ENCODE measurements at regions not wholly inside any gene's neighbourhood (a gene's known extent, or its start where the extent isn't known, plus 50 kb on each side); places are given as distances from the start of the nearest gene placed in this dataset.

DNA sequence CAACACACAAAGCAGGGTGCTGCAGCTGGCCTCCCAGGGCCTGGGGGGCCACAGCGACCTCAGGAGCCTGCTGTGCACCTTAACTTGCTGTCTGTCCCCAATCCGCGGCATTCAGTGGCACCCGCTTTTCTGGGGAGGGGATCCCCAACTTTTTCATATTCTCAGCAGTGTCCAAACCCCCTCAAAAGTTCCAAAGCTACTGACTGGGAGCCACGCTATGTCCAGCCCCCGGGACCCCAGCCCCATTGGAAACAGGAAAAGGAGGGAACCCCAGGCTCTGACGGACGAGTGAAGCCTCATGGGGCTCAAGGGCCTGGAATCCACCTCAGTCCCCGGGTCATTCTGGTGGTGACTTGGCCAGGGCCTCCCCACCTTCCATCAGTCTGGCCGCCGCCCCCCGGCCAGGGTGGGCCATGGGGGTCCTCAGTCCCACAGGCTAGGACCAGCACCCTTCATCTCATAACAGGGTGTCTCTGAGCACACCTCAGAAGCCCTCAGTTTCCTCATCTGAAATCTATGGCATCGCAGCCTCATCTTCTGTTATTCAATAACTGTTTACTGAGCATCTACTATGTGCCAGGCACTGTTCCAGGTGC, 127.3 kb downstream of the NCOR2 start:
- TF ChIP-seq, protein P1, sequence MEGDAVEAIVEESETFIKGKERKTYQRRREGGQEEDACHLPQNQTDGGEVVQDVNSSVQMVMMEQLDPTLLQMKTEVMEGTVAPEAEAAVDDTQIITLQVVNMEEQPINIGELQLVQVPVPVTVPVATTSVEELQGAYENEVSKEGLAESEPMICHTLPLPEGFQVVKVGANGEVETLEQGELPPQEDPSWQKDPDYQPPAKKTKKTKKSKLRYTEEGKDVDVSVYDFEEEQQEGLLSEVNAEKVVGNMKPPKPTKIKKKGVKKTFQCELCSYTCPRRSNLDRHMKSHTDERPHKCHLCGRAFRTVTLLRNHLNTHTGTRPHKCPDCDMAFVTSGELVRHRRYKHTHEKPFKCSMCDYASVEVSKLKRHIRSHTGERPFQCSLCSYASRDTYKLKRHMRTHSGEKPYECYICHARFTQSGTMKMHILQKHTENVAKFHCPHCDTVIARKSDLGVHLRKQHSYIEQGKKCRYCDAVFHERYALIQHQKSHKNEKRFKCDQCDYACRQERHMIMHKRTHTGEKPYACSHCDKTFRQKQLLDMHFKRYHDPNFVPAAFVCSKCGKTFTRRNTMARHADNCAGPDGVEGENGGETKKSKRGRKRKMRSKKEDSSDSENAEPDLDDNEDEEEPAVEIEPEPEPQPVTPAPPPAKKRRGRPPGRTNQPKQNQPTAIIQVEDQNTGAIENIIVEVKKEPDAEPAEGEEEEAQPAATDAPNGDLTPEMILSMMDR (IDR thresholded peaks at IDR 0.05; ENCODE audit: low read depth, low read length, poor library complexity, severe bottlenecking) = no peak
- TF ChIP-seq EZH2phosphoT487 (IDR thresholded peaks at IDR 0.05; ENCODE audit: borderline replicate concordance, low read length) = no peak
